SK-N-SH treated with all-trans-retinoic acid at 6 μM for 48 hours (cell line): ENCODE measurements at regions not wholly inside any gene's neighbourhood (a gene's known extent, or its start where the extent isn't known, plus 50 kb on each side); places are given as distances from the start of the nearest gene placed in this dataset.
"Not testable (repeated sequence)": the region's sequence is repeated elsewhere in the genome, so short reads cannot be mapped to it uniquely, and the experiment has no call there.

Source experiments
- ARNTL ChIP-seq: fragments of 450-650 bp; formaldehyde crosslinking; IDR thresholded peaks from 2 replicates; pipeline ENCODE4 v1.5.0; 2020; ENCODE audit warnings: low read depth, mild to moderate bottlenecking, moderate library complexity, borderline replicate concordance
- GLIS3 ChIP-seq: fragments of 250-450 bp; sonication (Bioruptor Pico); IDR thresholded peaks from 2 replicates; pipeline ENCODE4 v1.5.0; 2020; ENCODE audit warnings: mild to moderate bottlenecking, moderate library complexity
- PPARA ChIP-seq: fragments of 250-450 bp; sonication (Bioruptor Pico); IDR thresholded peaks from 2 replicates; pipeline ENCODE4 v1.5.0; 2020; ENCODE audit warnings: mild to moderate bottlenecking, borderline replicate concordance
- RARB ChIP-seq: fragments of 250-450 bp; sonication (Bioruptor Pico); IDR thresholded peaks from 2 replicates; pipeline ENCODE4 v1.8.0; 2021; ENCODE audit warnings: mild to moderate bottlenecking, moderate library complexity
- SNAI2 ChIP-seq: fragments of 250-450 bp; sonication (Bioruptor Pico); IDR thresholded peaks from 2 replicates; pipeline ENCODE4 v1.5.0; 2020; ENCODE audit warnings: mild to moderate bottlenecking, moderate library complexity
- TCF4 ChIP-seq: fragments of 250-450 bp; sonication (Bioruptor Pico); IDR thresholded peaks from 2 replicates; pipeline ENCODE4 v1.8.0; 2021; ENCODE audit warnings: mild to moderate bottlenecking, moderate library complexity, borderline replicate concordance
- ZFP3 ChIP-seq: fragments of 250-450 bp; sonication (Bioruptor Pico); IDR thresholded peaks from 2 replicates; pipeline ENCODE4 v1.5.0; 2020; ENCODE audit warnings: mild to moderate bottlenecking, moderate library complexity
- ZNF70 ChIP-seq: fragments of 450-650 bp; formaldehyde crosslinking; IDR thresholded peaks from 2 replicates; pipeline ENCODE4 v1.5.0; 2020; ENCODE audit warnings: mild to moderate bottlenecking, moderate library complexity
- ZNF8 ChIP-seq: fragments of 450-650 bp; formaldehyde crosslinking; IDR thresholded peaks from 2 replicates; pipeline ENCODE4 v1.5.0; 2020; ENCODE audit warnings: mild to moderate bottlenecking, moderate library complexity
- TF ChIP-seq, protein P1 (sequence below): fragments of 250-450 bp; sonication (Bioruptor Pico); IDR thresholded peaks from 2 replicates; pipeline ENCODE4 v1.5.1; 2020; ENCODE audit warnings: low read depth, mild to moderate bottlenecking, moderate library complexity
- TF ChIP-seq, protein P2 (sequence below): fragments of 250-450 bp; sonication (Bioruptor Pico); IDR thresholded peaks from 2 replicates; pipeline ENCODE4 v1.5.1; 2021; ENCODE audit warnings: mild to moderate bottlenecking, moderate library complexity
- TF ChIP-seq, protein P3 (sequence below): fragments of 250-450 bp; sonication (Bioruptor Pico); IDR thresholded peaks from 2 replicates; pipeline ENCODE4 v1.8.0; 2021; ENCODE audit warnings: low read depth, mild to moderate bottlenecking, moderate library complexity, borderline replicate concordance

DNA sequence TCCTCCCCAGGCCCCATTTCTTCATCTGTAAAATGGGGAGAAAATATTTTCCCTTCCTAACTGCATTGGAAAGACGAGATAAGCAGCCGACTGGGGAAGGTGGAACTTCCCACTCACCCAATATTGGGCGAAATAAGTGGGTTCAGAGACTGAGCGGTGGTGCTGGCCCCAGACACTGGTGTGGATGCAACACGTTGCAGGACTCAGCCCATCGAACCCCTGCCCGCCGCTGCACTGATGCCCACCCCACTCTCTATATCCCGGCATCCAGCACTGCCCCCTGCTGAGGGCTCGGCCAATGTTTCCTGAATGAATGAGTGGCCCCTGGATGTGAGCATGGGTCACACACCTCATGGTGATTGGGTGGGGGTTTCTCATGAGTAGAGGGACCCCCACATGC is 194.4 kb upstream of the ZNG1E start:
- not testable (repeated sequence) for TF ChIP-seq ARNTL (CRISPR knock-in tag); ZNF70 (CRISPR knock-in tag); PPARA (CRISPR knock-in tag); ZFP3; ZNF8; SNAI2 (CRISPR knock-in tag); TCF4; GLIS3; RARB
- TF ChIP-seq, protein P1, sequence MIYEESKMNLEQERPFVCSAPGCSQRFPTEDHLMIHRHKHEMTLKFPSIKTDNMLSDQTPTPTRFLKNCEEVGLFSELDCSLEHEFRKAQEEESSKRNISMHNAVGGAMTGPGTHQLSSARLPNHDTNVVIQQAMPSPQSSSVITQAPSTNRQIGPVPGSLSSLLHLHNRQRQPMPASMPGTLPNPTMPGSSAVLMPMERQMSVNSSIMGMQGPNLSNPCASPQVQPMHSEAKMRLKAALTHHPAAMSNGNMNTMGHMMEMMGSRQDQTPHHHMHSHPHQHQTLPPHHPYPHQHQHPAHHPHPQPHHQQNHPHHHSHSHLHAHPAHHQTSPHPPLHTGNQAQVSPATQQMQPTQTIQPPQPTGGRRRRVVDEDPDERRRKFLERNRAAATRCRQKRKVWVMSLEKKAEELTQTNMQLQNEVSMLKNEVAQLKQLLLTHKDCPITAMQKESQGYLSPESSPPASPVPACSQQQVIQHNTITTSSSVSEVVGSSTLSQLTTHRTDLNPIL (CRISPR knock-in tag) = not testable (repeated sequence)
- TF ChIP-seq, protein P2, sequence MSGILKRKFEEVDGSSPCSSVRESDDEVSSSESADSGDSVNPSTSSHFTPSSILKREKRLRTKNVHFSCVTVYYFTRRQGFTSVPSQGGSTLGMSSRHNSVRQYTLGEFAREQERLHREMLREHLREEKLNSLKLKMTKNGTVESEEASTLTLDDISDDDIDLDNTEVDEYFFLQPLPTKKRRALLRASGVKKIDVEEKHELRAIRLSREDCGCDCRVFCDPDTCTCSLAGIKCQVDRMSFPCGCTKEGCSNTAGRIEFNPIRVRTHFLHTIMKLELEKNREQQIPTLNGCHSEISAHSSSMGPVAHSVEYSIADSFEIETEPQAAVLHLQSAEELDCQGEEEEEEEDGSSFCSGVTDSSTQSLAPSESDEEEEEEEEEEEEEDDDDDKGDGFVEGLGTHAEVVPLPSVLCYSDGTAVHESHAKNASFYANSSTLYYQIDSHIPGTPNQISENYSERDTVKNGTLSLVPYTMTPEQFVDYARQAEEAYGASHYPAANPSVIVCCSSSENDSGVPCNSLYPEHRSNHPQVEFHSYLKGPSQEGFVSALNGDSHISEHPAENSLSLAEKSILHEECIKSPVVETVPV (CRISPR knock-in tag) = not testable (repeated sequence)
- TF ChIP-seq, protein P3, sequence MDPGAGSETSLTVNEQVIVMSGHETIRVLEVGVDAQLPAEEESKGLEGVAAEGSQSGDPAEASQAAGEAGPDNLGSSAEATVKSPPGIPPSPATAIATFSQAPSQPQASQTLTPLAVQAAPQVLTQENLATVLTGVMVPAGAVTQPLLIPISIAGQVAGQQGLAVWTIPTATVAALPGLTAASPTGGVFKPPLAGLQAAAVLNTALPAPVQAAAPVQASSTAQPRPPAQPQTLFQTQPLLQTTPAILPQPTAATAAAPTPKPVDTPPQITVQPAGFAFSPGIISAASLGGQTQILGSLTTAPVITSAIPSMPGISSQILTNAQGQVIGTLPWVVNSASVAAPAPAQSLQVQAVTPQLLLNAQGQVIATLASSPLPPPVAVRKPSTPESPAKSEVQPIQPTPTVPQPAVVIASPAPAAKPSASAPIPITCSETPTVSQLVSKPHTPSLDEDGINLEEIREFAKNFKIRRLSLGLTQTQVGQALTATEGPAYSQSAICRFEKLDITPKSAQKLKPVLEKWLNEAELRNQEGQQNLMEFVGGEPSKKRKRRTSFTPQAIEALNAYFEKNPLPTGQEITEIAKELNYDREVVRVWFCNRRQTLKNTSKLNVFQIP (CRISPR knock-in tag) = not testable (repeated sequence)
